Calu3 (cell line): ENCODE measurements at regions not wholly inside any gene's neighbourhood (a gene's known extent, or its start where the extent isn't known, plus 50 kb on each side); places are given as distances from the start of the nearest gene placed in this dataset.

Experiments
- BruUV-seq: library from RNA; stranded (reverse); fragments of 400-500 nt; replicated peaks from 2 replicates; lab custom pipeline; 2021; lab: Mats Ljungman, UMichigan
- CTCF ChIA-PET: fragments of 300-600 bp; sonication (Branson Sonifier 250); formaldehyde crosslinking; loops from one replicate; lab custom pipeline; 2022; ENCODE audit warnings: antibody characterized with exemption; lab: Charles Lee
- DNase-seq: peaks from one replicate; pipeline ENCODE4 v3.0.0; 2022
- H3K27ac Mint-ChIP-seq: one replicate; pipeline ENCODE4 v1.8.0; 2022; ENCODE audit warnings: mixed read lengths; ENCODE audit not compliant: unreplicated experiment
- H3K27me3 Mint-ChIP-seq: one replicate; pipeline ENCODE4 v1.8.0; 2022; ENCODE audit warnings: mixed read lengths; ENCODE audit not compliant: unreplicated experiment
- H3K36me3 Mint-ChIP-seq: one replicate; pipeline ENCODE4 v1.8.0; 2022; ENCODE audit warnings: mild to moderate bottlenecking, moderate library complexity, mixed read lengths; ENCODE audit not compliant: insufficient read depth, unreplicated experiment
- H3K4me1 Mint-ChIP-seq: one replicate; pipeline ENCODE4 v1.8.0; 2022; ENCODE audit warnings: mild to moderate bottlenecking, low read depth, mixed read lengths; ENCODE audit not compliant: unreplicated experiment
- H3K4me3 Mint-ChIP-seq: one replicate; pipeline ENCODE4 v1.8.0; 2022; ENCODE audit warnings: mild to moderate bottlenecking, low read depth, moderate library complexity, mixed read lengths; ENCODE audit not compliant: unreplicated experiment
- H3K9me3 Mint-ChIP-seq: one replicate; pipeline ENCODE4 v1.8.0; 2022; ENCODE audit warnings: low read depth, mixed read lengths; ENCODE audit not compliant: unreplicated experiment
- CTCF ChIP-seq: fragments of 200-600 bp; IDR thresholded peaks from one replicate; pipeline ENCODE4 v1.8.0; 2022; ENCODE audit warnings: antibody characterized with exemption; ENCODE audit not compliant: unreplicated experiment
- intact Hi-C: fragments of 100-400 bp; cut with micrococcal nuclease; formaldehyde crosslinking; loops from one replicate; pipeline ENCODE4 v1.10.0; 2022; ENCODE audit not compliant: unreplicated experiment

DNA sequence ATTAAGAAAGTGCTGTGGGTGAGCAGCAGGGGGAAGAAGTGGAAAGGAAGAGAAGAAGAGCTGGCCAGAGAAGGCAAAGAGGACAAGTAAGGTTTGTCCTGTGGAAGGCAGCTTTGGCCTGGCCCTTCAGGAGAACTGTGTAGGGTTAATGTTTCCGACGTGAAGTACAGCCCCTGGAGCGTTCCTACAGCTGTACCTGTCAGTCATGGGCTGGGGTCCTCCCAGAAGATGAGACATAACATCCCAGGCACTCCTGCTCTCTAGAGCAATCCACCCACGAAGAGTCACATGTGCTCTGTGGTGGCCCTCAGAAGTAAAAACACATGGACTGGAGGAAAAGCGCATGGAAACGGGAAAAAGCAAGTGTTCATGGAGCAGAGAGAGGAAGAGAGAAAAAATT is 237.4 kb downstream of the CAAP1 start:
- TF ChIP-seq CTCF, result no peak
- no peak overlapping the region for H3K27ac Mint-ChIP-seq
- no peaks in the 10 kb centered on the region for H3K27me3 Mint-ChIP-seq
- no peak for DNase-seq
- no peaks in the 10 kb centered on the region for H3K4me1 Mint-ChIP-seq
- CTCF ChIA-PET, result no interaction called here
- peaks cover 4% of the 10 kb centered on the region for H3K9me3 Mint-ChIP-seq
- no peaks in the 10 kb centered on the region for H3K36me3 Mint-ChIP-seq
- intact Hi-C loops, result no loop called here
- no TSS peak for BruUV-seq
- H3K4me3 Mint-ChIP-seq, result no peak overlapping the region

GRCh38 chr9:26650325-26650724 is 242.3 kb downstream of the CAAP1 start:
- DNase-seq, result no peak
- no peaks in the 10 kb centered on the region for H3K36me3 Mint-ChIP-seq
- TF ChIP-seq CTCF, result no peak
- peaks cover 4% of the 10 kb centered on the region for H3K9me3 Mint-ChIP-seq
- intact Hi-C loops, result no loop called here
- no peaks in the 10 kb centered on the region for H3K27me3 Mint-ChIP-seq
- no peak overlapping the region for H3K27ac Mint-ChIP-seq
- no TSS peak for BruUV-seq
- no peak overlapping the region for H3K4me3 Mint-ChIP-seq
- H3K4me1 Mint-ChIP-seq, result no peaks in the 10 kb centered on the region
- CTCF ChIA-PET, result no interaction called here

DNA sequence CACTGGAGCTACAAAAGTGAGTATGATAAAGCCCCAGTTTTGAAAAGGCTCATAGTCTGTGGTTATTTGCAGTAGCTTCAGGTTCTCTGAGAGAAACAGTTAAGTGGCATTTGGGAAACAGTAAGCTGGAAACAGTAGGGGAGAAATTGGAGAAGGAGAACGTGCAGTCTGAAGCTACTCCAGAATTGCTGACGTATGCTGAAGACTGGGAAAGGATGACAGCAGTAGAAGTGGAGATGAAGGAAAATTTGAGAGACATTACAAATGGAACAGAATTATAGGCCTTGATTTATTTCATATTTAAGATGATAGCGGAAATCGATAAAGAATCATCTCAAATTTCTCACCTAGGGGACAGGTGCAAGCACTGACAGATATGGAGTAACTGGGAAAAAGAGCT is 248.8 kb downstream of the CAAP1 start:
- no peak for DNase-seq
- Mint-ChIP-seq H3K9me3 (no peaks in the 10 kb centered on the region), H3K4me1 (no peaks in the 10 kb centered on the region), H3K27ac (no peak overlapping the region), H3K4me3 (no peak overlapping the region), H3K27me3 (no peaks in the 10 kb centered on the region), H3K36me3 (no peaks in the 10 kb centered on the region)
- intact Hi-C loops, result no loop called here
- CTCF ChIA-PET, result interaction anchor here (0.6 kb wide), 1 partner anchor 773 kb away, joined by 3 read pairs; no protein-coding TSS in a partner anchor
- no TSS peak for BruUV-seq
- TF ChIP-seq CTCF, result no peak

DNA sequence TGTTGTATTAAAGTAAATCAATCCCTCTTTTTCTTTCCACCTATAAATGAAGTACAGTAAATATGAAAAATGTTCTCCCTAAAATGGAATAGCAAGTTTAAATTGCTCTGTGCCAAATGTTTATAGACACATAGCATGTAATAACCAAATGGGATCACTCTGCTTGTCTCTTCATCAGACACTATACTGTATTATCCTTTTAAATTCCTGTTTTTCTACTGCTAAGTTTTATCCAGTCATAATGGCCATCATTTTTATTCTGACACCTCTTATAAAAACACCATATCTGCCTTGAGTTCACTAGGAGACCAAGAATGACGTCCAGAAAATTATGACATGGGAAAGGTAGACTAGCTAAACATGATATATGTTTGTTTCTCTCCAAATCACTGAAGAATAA is 252.8 kb downstream of the CAAP1 start:
- no peaks in the 10 kb centered on the region for H3K4me1 Mint-ChIP-seq
- intact Hi-C loops, result no loop called here

More for the DNA sequence above, 252.8 kb downstream of the CAAP1 start:
- no peaks in the 10 kb centered on the region for H3K36me3 Mint-ChIP-seq
- TF ChIP-seq CTCF, result no peak
- peaks cover 5% of the 10 kb centered on the region for H3K9me3 Mint-ChIP-seq
- H3K27me3 Mint-ChIP-seq, result no peaks in the 10 kb centered on the region
- CTCF ChIA-PET, result no interaction called here
- H3K27ac Mint-ChIP-seq, result no peak overlapping the region
- no peak for DNase-seq
- no TSS peak for BruUV-seq
- no peak overlapping the region for H3K4me3 Mint-ChIP-seq
